OCI-LY3 (cell line): ENCODE measurements at regions not wholly inside any gene's neighbourhood (a gene's known extent, or its start where the extent isn't known, plus 50 kb on each side); places are given as distances from the start of the nearest gene placed in this dataset.

Experiments used
- H2AFZ ChIP-seq: fragments of 200-600, 300-600 bp; shearing (Covaris generic); 2 replicates; pipeline ENCODE4 v1.6.0; 2014; ENCODE audit warnings: antibody characterized with exemption, low read depth, low read length
- H3K27ac ChIP-seq: fragments of 200-600, 300-600 bp; sonication (generic); 2 replicates; pipeline ENCODE4 v1.5.1; 2014; ENCODE audit warnings: mild to moderate bottlenecking, low read length, moderate library complexity, mixed read lengths
- H3K27me3 ChIP-seq: fragments of 200-600, 300-600 bp; sonication (generic); 2 replicates; pipeline ENCODE4 v1.6.1; 2014; ENCODE audit warnings: low read depth, low read length, mixed read lengths
- H3K36me3 ChIP-seq: fragments of 200-600, 300-600 bp; sonication (generic); replicated peaks from 2 replicates; pipeline ENCODE3; 2014; ENCODE audit warnings: low read depth, low read length, mixed read lengths
- H3K4me1 ChIP-seq: fragments of 300-600, 200-600 bp; sonication (generic); 2 replicates; pipeline ENCODE4 v1.6.1; 2014; ENCODE audit warnings: low read length, mixed read lengths
- H3K4me2 ChIP-seq: fragments of 200-600, 300-600 bp; sonication (generic); 2 replicates; pipeline ENCODE4 v1.6.1; 2014; ENCODE audit warnings: low read length, mixed read lengths
- H3K4me3 ChIP-seq: fragments of 300-600, 200-600 bp; sonication (generic); 2 replicates; pipeline ENCODE4 v1.5.1; 2014; ENCODE audit warnings: antibody characterized with exemption, mild to moderate bottlenecking, low read length, moderate library complexity
- H3K79me2 ChIP-seq: fragments of 300-600, 200-600 bp; shearing (Covaris generic); 2 replicates; pipeline ENCODE4 v1.6.1; 2014; ENCODE audit warnings: mild to moderate bottlenecking, low read length, mixed read lengths
- H3K9ac ChIP-seq: fragments of 300-600, 200-600 bp; shearing (Covaris generic); 2 replicates; pipeline ENCODE4 v1.6.0; 2014; ENCODE audit warnings: mild to moderate bottlenecking, low read length, moderate library complexity
- H3K9me3 ChIP-seq: fragments of 200-600, 300-600 bp; shearing (Covaris generic); 2 replicates; pipeline ENCODE4 v1.6.1; 2014; ENCODE audit warnings: low read length, mixed read lengths; ENCODE audit not compliant: insufficient read depth
- H4K20me1 ChIP-seq: fragments of 200-600, 300-600 bp; sonication (generic); 2 replicates; pipeline ENCODE4 v1.6.1; 2016; ENCODE audit warnings: low read length, mixed read lengths; ENCODE audit not compliant: insufficient read depth
- CTCF ChIP-seq: fragments of 200-600, 300-600 bp; sonication (generic); IDR thresholded peaks from 2 replicates; pipeline ENCODE4 v1.5.1; 2014; ENCODE audit warnings: antibody characterized with exemption, low read length, low read depth
- EZH2phosphoT487 ChIP-seq: fragments of 200-600 bp; shearing (Covaris generic); IDR thresholded peaks from 2 replicates; pipeline ENCODE4 v1.6.1; 2018; ENCODE audit warnings: antibody characterized with exemption, mixed run types, low read depth

GRCh38 chr1:244349581-244350001 is 102.1 kb downstream of the ADSS2 start:
- no peak for TF ChIP-seq EZH2phosphoT487
- no peak for TF ChIP-seq CTCF
- Histone ChIP-seq H3K36me3 (peaks cover 17% of the 10 kb centered on the region), H3K4me3 (peak overlapping the region; percentile 71), H4K20me1 (no peaks in the 10 kb centered on the region), H2AFZ (peak overlapping the region; percentile 19), H3K4me2 (peak overlapping the region; percentile 93), H3K9me3 (peaks cover 17% of the 10 kb centered on the region), H3K9ac (peak overlapping the region; percentile 73), H3K27ac (peak overlapping the region; percentile 94), H3K27me3 (no peaks in the 10 kb centered on the region), H3K4me1 (peaks cover 71% of the 10 kb centered on the region), H3K79me2 (no peaks in the 10 kb centered on the region)

DNA sequence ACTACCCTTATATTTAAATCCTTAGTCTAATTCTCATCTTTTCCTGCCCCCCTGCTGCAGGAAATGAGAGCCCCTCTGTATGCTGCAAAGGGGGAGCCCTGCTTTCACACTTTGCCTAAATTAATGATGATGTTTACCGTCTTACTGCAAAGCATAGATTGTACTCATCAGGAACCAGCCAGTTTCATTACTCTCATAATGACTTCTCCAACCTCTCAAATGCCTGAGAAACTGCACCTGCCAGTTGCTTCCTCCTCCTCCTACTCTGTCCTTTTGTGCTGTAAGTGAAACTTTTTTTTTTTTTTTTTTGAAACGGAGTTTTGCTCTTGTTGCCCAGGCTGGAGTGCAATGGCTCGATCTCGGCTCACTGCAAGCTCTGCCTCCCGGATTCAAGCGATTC is 101.7 kb downstream of the ADSS2 start:
- Histone ChIP-seq H3K9ac (peak overlapping the region; percentile 73), H3K4me2 (peak overlapping the region; percentile 93), H2AFZ (peak overlapping the region; percentile 19; the same call in 1 of the 2 replicates), H3K79me2 (no peaks in the 10 kb centered on the region), H3K27me3 (no peaks in the 10 kb centered on the region), H3K27ac (peak overlapping the region; percentile 94), H3K36me3 (peaks cover 17% of the 10 kb centered on the region), H3K9me3 (peaks cover 17% of the 10 kb centered on the region), H3K4me3 (peak overlapping the region; percentile 71), H4K20me1 (no peaks in the 10 kb centered on the region), H3K4me1 (peaks cover 71% of the 10 kb centered on the region)
- TF ChIP-seq EZH2phosphoT487: no peak
- TF ChIP-seq CTCF: no peak

GRCh38 chr1:244352156-244352830 is 99.4 kb downstream of the ADSS2 start:
- Histone ChIP-seq H3K4me2 (peak overlapping the region; percentile 45), H3K9ac (peak overlapping the region; percentile 14; the same call in 1 of the 2 replicates), H3K9me3 (peaks cover 6% of the 10 kb centered on the region), H3K4me1 (peaks cover 53% of the 10 kb centered on the region), H4K20me1 (no peaks in the 10 kb centered on the region), H3K27me3 (no peaks in the 10 kb centered on the region), H2AFZ (peak overlapping the region; percentile 67), H3K36me3 (peaks cover 5% of the 10 kb centered on the region), H3K27ac (peak overlapping the region; percentile 19), H3K79me2 (no peaks in the 10 kb centered on the region), H3K4me3 (0 out of 2 replicates have a peak overlapping the region, but pooled peaks have one; percentile 3)
- no peak; the same call in 1 of the 2 replicates for TF ChIP-seq CTCF
- TF ChIP-seq EZH2phosphoT487: no peak

DNA sequence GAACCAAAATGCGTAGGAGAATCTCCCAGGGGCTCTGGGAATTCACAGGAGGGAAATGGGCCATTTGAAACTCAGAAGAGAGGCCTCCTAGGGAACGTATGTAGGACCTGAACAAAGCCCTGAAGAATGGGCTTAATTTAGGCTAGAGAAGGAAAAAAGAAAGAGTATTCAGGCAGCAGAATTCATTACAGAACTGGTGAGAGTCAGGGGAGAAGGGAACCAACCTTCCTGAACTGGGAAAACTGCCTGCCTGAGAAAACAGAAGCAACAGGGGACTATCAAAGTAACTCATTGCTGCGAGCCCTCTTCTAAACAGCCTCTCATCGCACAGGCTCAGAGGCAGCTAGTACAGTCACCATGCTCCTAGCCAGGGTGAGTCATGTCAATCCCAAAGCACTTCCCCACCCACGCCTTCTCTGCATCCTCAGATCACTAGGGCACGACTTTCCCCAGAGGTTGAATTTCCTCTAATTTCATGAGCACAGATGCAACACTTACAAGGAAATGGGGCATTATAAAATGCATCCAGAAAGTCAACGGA is 98.1 kb downstream of the ADSS2 start:
- peak overlapping the region; percentile 45 for H3K4me2 ChIP-seq
- H2AFZ ChIP-seq: 0 out of 2 replicates have a peak overlapping the region, but pooled peaks have one; percentile 29
- H3K9ac ChIP-seq: peak overlapping the region; percentile 16; the same call in 1 of the 2 replicates
- no peak for TF ChIP-seq EZH2phosphoT487
- no peak for TF ChIP-seq CTCF
- no peaks in the 10 kb centered on the region for H3K27me3 ChIP-seq
- H3K79me2 ChIP-seq: no peaks in the 10 kb centered on the region
- H3K27ac ChIP-seq: peak overlapping the region; percentile 50
- H3K4me1 ChIP-seq: peaks cover 55% of the 10 kb centered on the region
- no peak overlapping the region for H3K4me3 ChIP-seq
- no peaks in the 10 kb centered on the region for H3K9me3 ChIP-seq
- no peaks in the 10 kb centered on the region for H4K20me1 ChIP-seq
- H3K36me3 ChIP-seq: no peaks in the 10 kb centered on the region
